GM18508 (cell line): ENCODE measurements at regions not wholly inside any gene's neighbourhood (a gene's known extent, or its start where the extent isn't known, plus 50 kb on each side); places are given as distances from the start of the nearest gene placed in this dataset.

Experiments used
- ATAC-seq: cut with Tn5 transposase; IDR thresholded peaks from one replicate; pipeline ENCODE4 v1.9.1; 2021; ENCODE audit warnings: moderate number of reproducible peaks; ENCODE audit not compliant: insufficient read depth, unreplicated experiment

- no peak for ATAC-seq
Observed at GRCh38 chr4:108240366-108240765, 71.6 kb upstream of the LEF1 start.

- no peak for ATAC-seq
Observed at GRCh38 chr4:108237693-108238092, 69.0 kb upstream of the LEF1 start.

GRCh38 chr4:108236264-108236663 lies 67.5 kb upstream of the LEF1 start:
- no peak for ATAC-seq

GRCh38 chr4:108227923-108228322 lies 59.2 kb upstream of the LEF1 start:
- no peak for ATAC-seq

GRCh38 chr4:108224611-108225053 lies 55.9 kb upstream of the LEF1 start:
- ATAC-seq = no peak

- no peak for ATAC-seq
Observed at GRCh38 chr4:108223313-108223712, 54.6 kb upstream of the LEF1 start.

GRCh38 chr4:108219998-108220397 lies 51.3 kb upstream of the LEF1 start:
- no peak for ATAC-seq
